H9 (cell line): ENCODE measurements at regions not wholly inside any gene's neighbourhood (a gene's known extent, or its start where the extent isn't known, plus 50 kb on each side); places are given as distances from the start of the nearest gene placed in this dataset.

ENCODE experiments used
- DNase-seq: peaks from one replicate; pipeline ENCODE4 v3.0.0-alpha.2; 2017
- H2AFZ ChIP-seq: one replicate; pipeline ENCODE4 v1.6.1; 2013; ENCODE audit warnings: mild to moderate bottlenecking, low read length, control low read depth, moderate library complexity
- H2AK5ac ChIP-seq: 2 replicates; pipeline ENCODE4 v1.6.1; 2013; ENCODE audit warnings: low read length, control low read depth, mixed read lengths; ENCODE audit not compliant: insufficient read length
- H2BK120ac ChIP-seq: one replicate; pipeline ENCODE4 v1.6.1; 2013; ENCODE audit warnings: low read depth, mild to moderate bottlenecking, low read length, control low read depth, inconsistent platforms; ENCODE audit not compliant: poor library complexity, severe bottlenecking
- H2BK12ac ChIP-seq: 2 replicates; pipeline ENCODE4 v1.6.1; 2013; ENCODE audit warnings: low read length, control low read depth, mixed read lengths, low read depth; ENCODE audit not compliant: insufficient read length
- H2BK15ac ChIP-seq: 2 replicates; pipeline ENCODE4 v1.6.1; 2013; ENCODE audit warnings: low read depth, low read length, control low read depth
- H2BK20ac ChIP-seq: one replicate; pipeline ENCODE4 v1.6.1; 2013; ENCODE audit warnings: low read depth, mild to moderate bottlenecking, low read length, control low read depth, inconsistent platforms; ENCODE audit not compliant: poor library complexity, severe bottlenecking
- H2BK5ac ChIP-seq: 2 replicates; pipeline ENCODE4 v1.6.1; 2013; ENCODE audit warnings: low read length, control low read depth, mixed read lengths; ENCODE audit not compliant: insufficient read length
- H3K14ac ChIP-seq: 2 replicates; pipeline ENCODE4 v1.6.1; 2013; ENCODE audit warnings: low read length, control low read depth; ENCODE audit not compliant: insufficient read depth
- H3K18ac ChIP-seq: 2 replicates; pipeline ENCODE4 v1.6.1; 2013; ENCODE audit warnings: low read depth, mild to moderate bottlenecking, mixed read lengths, low read length, control low read depth; ENCODE audit not compliant: insufficient read length
- H3K23ac ChIP-seq: 2 replicates; pipeline ENCODE4 v1.6.1; 2013; ENCODE audit warnings: low read length, control low read depth, mixed read lengths, low read depth; ENCODE audit not compliant: insufficient read length
- H3K23me2 ChIP-seq: 2 replicates; pipeline ENCODE4 v1.6.1; 2013; ENCODE audit warnings: low read depth, mild to moderate bottlenecking, mixed read lengths, low read length, control low read depth; ENCODE audit not compliant: insufficient read length, poor library complexity, severe bottlenecking
- H3K27ac ChIP-seq: 2 replicates; pipeline ENCODE4 v1.5.1; 2013; ENCODE audit warnings: low read length, control low read depth, mixed read lengths, low read depth; ENCODE audit not compliant: insufficient read length
- H3K27me3 ChIP-seq: 2 replicates; pipeline ENCODE4 v1.6.1; 2013; ENCODE audit warnings: low read length, control low read depth, inconsistent platforms; ENCODE audit not compliant: insufficient read depth
- H3K4ac ChIP-seq: 2 replicates; pipeline ENCODE4 v1.6.1; 2013; ENCODE audit warnings: low read depth, mild to moderate bottlenecking, control low read depth, inconsistent platforms, low read length, moderate library complexity
- H3K4me1 ChIP-seq: 2 replicates; pipeline ENCODE4 v1.6.1; 2013; ENCODE audit warnings: low read length, control low read depth, inconsistent platforms; ENCODE audit not compliant: insufficient read depth
- H3K4me2 ChIP-seq: 2 replicates; pipeline ENCODE4 v1.6.1; 2013; ENCODE audit warnings: low read length, control low read depth, mixed read lengths; ENCODE audit not compliant: insufficient read length, insufficient read depth
- H3K56ac ChIP-seq: 2 replicates; pipeline ENCODE4 v1.6.1; 2013; ENCODE audit warnings: low read depth, mild to moderate bottlenecking, mixed read lengths, low read length, control low read depth; ENCODE audit not compliant: insufficient read length
- H3K79me1 ChIP-seq: 2 replicates; pipeline ENCODE4 v1.6.1; 2013; ENCODE audit warnings: low read depth, mild to moderate bottlenecking, moderate library complexity, low read length, control low read depth, inconsistent platforms; ENCODE audit not compliant: insufficient read depth, poor library complexity, severe bottlenecking
- H3K79me2 ChIP-seq: 2 replicates; pipeline ENCODE4 v1.6.1; 2013; ENCODE audit warnings: low read length, control low read depth, inconsistent platforms; ENCODE audit not compliant: insufficient read depth
- H3K9ac ChIP-seq: 2 replicates; pipeline ENCODE4 v1.6.1; 2013; ENCODE audit warnings: low read length, control low read depth, mixed read lengths; ENCODE audit not compliant: insufficient read length; ENCODE audit errors: extremely low read depth
- H3K9me3 ChIP-seq: one replicate; pipeline ENCODE4 v1.6.1; 2013; ENCODE audit warnings: low read depth, low read length, inconsistent platforms; ENCODE audit not compliant: control insufficient read depth
- H3T11ph ChIP-seq: one replicate; pipeline ENCODE4 v1.6.1; 2013; ENCODE audit warnings: mild to moderate bottlenecking, low read length, control low read depth, inconsistent platforms
- H4K20me1 ChIP-seq: one replicate; pipeline ENCODE4 v1.6.1; 2013; ENCODE audit not compliant: control insufficient read depth, insufficient read length, insufficient read depth
- H4K5ac ChIP-seq: 2 replicates; pipeline ENCODE4 v1.6.1; 2013; ENCODE audit warnings: low read depth, mild to moderate bottlenecking, mixed read lengths, low read length, control low read depth; ENCODE audit not compliant: insufficient read length
- H4K8ac ChIP-seq: replicated peaks from 2 replicates; pipeline ENCODE4 v1.6.1; 2013; ENCODE audit warnings: low read length, control low read depth, mixed read lengths, low read depth; ENCODE audit not compliant: insufficient read length
- H4K91ac ChIP-seq: 2 replicates; pipeline ENCODE4 v1.6.1; 2013; ENCODE audit warnings: low read depth, mild to moderate bottlenecking, moderate library complexity, mixed read lengths, low read length, control low read depth; ENCODE audit not compliant: insufficient read length
- H3K27ac Mint-ChIP-seq, 3 experiments: 2 replicates in 2 of 3; 3 replicates in 1 of 3; pipeline ENCODE4 v1.8.0; 2020 to 2021; ENCODE audit warnings: mixed read lengths in 3 of 3, mild to moderate bottlenecking in 1 of 3, moderate library complexity in 1 of 3
- H3K27me3 Mint-ChIP-seq: 2 replicates; pipeline ENCODE4 v1.8.0; 2021; ENCODE audit warnings: low read depth, mild to moderate bottlenecking, moderate library complexity, mixed read lengths
- H3K36me3 Mint-ChIP-seq, 3 experiments: 2 replicates in 2 of 3; 3 replicates in 1 of 3; pipeline ENCODE4 v1.8.0; 2020 to 2021; ENCODE audit warnings: low read depth in 3 of 3, mixed read lengths in 3 of 3; ENCODE audit not compliant: insufficient read depth in 1 of 3
- H3K4me1 Mint-ChIP-seq, 2 experiments: 2 replicates each; pipeline ENCODE4 v1.8.0; 2020; ENCODE audit warnings: mixed read lengths in 2 of 2
- H3K4me3 Mint-ChIP-seq, 2 experiments: 2 replicates in 1 of 2; 3 replicates in 1 of 2; pipeline ENCODE4 v1.8.0; 2020 to 2021; ENCODE audit warnings: mild to moderate bottlenecking in 2 of 2, mixed read lengths in 2 of 2, moderate library complexity in 1 of 2
- H3K9me3 Mint-ChIP-seq, 2 experiments: 2 replicates in 1 of 2; 3 replicates in 1 of 2; pipeline ENCODE4 v1.8.0; 2020; ENCODE audit warnings: mild to moderate bottlenecking in 2 of 2, mixed read lengths in 2 of 2, moderate library complexity in 1 of 2
- WGBS: extraction: QIAGEN DNeasy Blood & Tissue Kit; methylation state at CpG from one replicate; pipeline ENCODE4 v1.1.7; 2013; ENCODE audit warnings: missing lambda C conversion rate, low lambda C conversion rate, mixed read lengths; ENCODE audit not compliant: insufficient read length; ENCODE audit errors: extremely low coverage; 5-methylcytosine and 5-hydroxymethylcytosine counted together
- TF ChIP-seq, protein P1 (sequence below): fragments of 200-600 bp; sonication (generic); conservative IDR thresholded peaks from 3 replicates; pipeline ENCODE4 v1.8.0; 2021; ENCODE audit warnings: antibody characterized with exemption, mild to moderate bottlenecking

DNA sequence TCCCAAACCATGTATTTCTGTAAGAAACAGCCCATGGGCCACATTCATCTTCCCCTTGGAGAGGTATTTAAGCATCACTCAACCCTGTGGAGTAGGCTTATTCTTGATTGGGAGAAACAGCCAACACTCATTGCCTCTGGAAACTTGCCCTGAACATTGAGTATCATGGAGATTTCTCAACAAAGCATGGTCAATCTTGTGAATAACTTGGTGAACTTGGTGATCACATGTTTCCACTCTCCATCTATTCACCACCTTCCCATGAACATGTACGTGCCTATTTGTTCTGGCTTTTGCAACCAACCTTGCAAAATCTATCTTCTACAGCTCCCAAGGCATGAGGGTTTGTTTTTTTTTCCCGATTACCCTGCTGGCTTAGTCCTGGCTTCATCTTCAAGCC, 163.2 kb downstream of the PAH start:
- Mint-ChIP-seq H3K9me3 (peaks cover 0 to 3% of the 10 kb centered on the region in 2 experiments; a peak in 1 of 5 replicates), H3K36me3 (no peaks in the 10 kb centered on the region), H3K4me1 (peaks cover 8 to 9% of the 10 kb centered on the region in 2 experiments), H3K4me3 (no peak overlapping the region), H3K27me3 (no peaks in the 10 kb centered on the region), H3K27ac (no peak overlapping the region)
- Histone ChIP-seq H3K18ac (no peak overlapping the region), H3K4ac (no peak overlapping the region), H4K8ac (no peak overlapping the region), H2BK5ac (no peak overlapping the region), H3K56ac (no peak overlapping the region), H3K4me2 (no peak overlapping the region), H2BK20ac (no peak overlapping the region), H3K4me1 (no peaks in the 10 kb centered on the region), H3T11ph (no peak overlapping the region), H3K23ac (no peak overlapping the region), H3K27ac (no peak overlapping the region), H3K79me1 (no peaks in the 10 kb centered on the region), H3K14ac (no peak overlapping the region), H4K5ac (no peak overlapping the region), H4K91ac (no peak overlapping the region), H2AK5ac (no peak overlapping the region), H3K9me3 (no peaks in the 10 kb centered on the region), H3K27me3 (no peaks in the 10 kb centered on the region), H4K20me1 (no peaks in the 10 kb centered on the region), H3K9ac (no peak overlapping the region), H2AFZ (no peak overlapping the region), H3K23me2 (no peaks in the 10 kb centered on the region), H2BK12ac (no peak overlapping the region), H3K79me2 (no peaks in the 10 kb centered on the region), H2BK15ac (no peak overlapping the region), H2BK120ac (no peak overlapping the region)
- TF ChIP-seq, protein P1, sequence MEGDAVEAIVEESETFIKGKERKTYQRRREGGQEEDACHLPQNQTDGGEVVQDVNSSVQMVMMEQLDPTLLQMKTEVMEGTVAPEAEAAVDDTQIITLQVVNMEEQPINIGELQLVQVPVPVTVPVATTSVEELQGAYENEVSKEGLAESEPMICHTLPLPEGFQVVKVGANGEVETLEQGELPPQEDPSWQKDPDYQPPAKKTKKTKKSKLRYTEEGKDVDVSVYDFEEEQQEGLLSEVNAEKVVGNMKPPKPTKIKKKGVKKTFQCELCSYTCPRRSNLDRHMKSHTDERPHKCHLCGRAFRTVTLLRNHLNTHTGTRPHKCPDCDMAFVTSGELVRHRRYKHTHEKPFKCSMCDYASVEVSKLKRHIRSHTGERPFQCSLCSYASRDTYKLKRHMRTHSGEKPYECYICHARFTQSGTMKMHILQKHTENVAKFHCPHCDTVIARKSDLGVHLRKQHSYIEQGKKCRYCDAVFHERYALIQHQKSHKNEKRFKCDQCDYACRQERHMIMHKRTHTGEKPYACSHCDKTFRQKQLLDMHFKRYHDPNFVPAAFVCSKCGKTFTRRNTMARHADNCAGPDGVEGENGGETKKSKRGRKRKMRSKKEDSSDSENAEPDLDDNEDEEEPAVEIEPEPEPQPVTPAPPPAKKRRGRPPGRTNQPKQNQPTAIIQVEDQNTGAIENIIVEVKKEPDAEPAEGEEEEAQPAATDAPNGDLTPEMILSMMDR, result no peak
- no peak for DNase-seq
- WGBS, result no CpG with 5 or more reads among the region's 2 CpGs
